Keratinocyte (primary cell): ENCODE measurements at regions not wholly inside any gene's neighbourhood (a gene's known extent, or its start where the extent isn't known, plus 50 kb on each side); places are given as distances from the start of the nearest gene placed in this dataset.

Experiments used
- DNase-seq: peaks from one replicate; pipeline ENCODE4 v3.0.0-alpha.2; 2011; ENCODE audit warnings: low read depth, missing footprints, low spot score
- FAIRE-seq: peaks from 2 replicates; lab custom pipeline; 2011; peaks lifted over from hg19 to GRCh38; lab: Jason Lieb, UNC
- H2AFZ ChIP-seq: 2 replicates; pipeline ENCODE4 v1.6.0; 2012; ENCODE audit warnings: low read length, control low read depth, inconsistent platforms; ENCODE audit not compliant: control insufficient read depth
- H3K27ac ChIP-seq: 2 replicates; pipeline ENCODE4 v1.5.1; 2011; ENCODE audit warnings: low read length; ENCODE audit not compliant: control insufficient read depth, insufficient read depth
- H3K27me3 ChIP-seq: 3 replicates; pipeline ENCODE4 v1.6.0; 2011; ENCODE audit warnings: low read length; ENCODE audit not compliant: control insufficient read depth, insufficient read depth; ENCODE audit errors: extremely low read depth
- H3K36me3 ChIP-seq, 2 experiments: 2 replicates in 1 of 2; 3 replicates in 1 of 2; pipeline ENCODE4 v1.5.1; 2011; ENCODE audit warnings: low read length in 2 of 2, mild to moderate bottlenecking in 1 of 2; ENCODE audit not compliant: control insufficient read depth in 2 of 2, insufficient read depth in 2 of 2; ENCODE audit errors: extremely low read depth in 1 of 2
- H3K4me1 ChIP-seq: 3 replicates; pipeline ENCODE4 v1.5.1; 2011; ENCODE audit warnings: low read length; ENCODE audit not compliant: control insufficient read depth, insufficient read depth; ENCODE audit errors: extremely low read depth
- H3K4me2 ChIP-seq: 3 replicates; pipeline ENCODE4 v1.6.0; 2011; ENCODE audit warnings: low read depth, low read length; ENCODE audit not compliant: control insufficient read depth, insufficient read depth; ENCODE audit errors: extremely low read depth
- H3K4me3 ChIP-seq, 3 experiments: fragments of 200-600 bp in 1 of 3; sonication (generic) in 1 of 3; 2 replicates in 2 of 3; 3 replicates in 1 of 3; pipeline ENCODE4 v1.5.1; 2011 to 2016; ENCODE audit warnings: low read length in 3 of 3, mild to moderate bottlenecking in 3 of 3, control low read depth in 2 of 3, inconsistent platforms in 1 of 3, low read depth in 1 of 3, mixed read lengths in 1 of 3, mixed run types in 1 of 3, moderate library complexity in 1 of 3; ENCODE audit not compliant: control insufficient read depth in 2 of 3, insufficient read depth in 2 of 3; ENCODE audit errors: extremely low read depth in 1 of 3
- H3K79me2 ChIP-seq: 2 replicates; pipeline ENCODE4 v1.6.0; 2012; ENCODE audit warnings: low read length; ENCODE audit not compliant: control insufficient read depth, insufficient read depth
- H3K9ac ChIP-seq: 3 replicates; pipeline ENCODE4 v1.6.0; 2011; ENCODE audit warnings: low read length; ENCODE audit not compliant: control insufficient read depth, insufficient read depth; ENCODE audit errors: extremely low read depth
- H3K9me1 ChIP-seq: 3 replicates; pipeline ENCODE4 v1.6.0; 2011; ENCODE audit warnings: low read length; ENCODE audit not compliant: control insufficient read depth, insufficient read depth; ENCODE audit errors: extremely low read depth
- H3K9me3 ChIP-seq: 2 replicates; pipeline ENCODE4 v1.5.1; 2012; ENCODE audit warnings: low read depth, low read length; ENCODE audit not compliant: control insufficient read depth
- H4K20me1 ChIP-seq: 3 replicates; pipeline ENCODE4 v1.6.0; 2011; ENCODE audit warnings: low read length; ENCODE audit not compliant: control insufficient read depth, insufficient read depth; ENCODE audit errors: extremely low read depth
- CTCF ChIP-seq, 3 experiments: IDR thresholded peaks in 1 of 3; conservative IDR thresholded peaks in 1 of 3; optimal IDR thresholded peaks in 1 of 3; 2 replicates in 2 of 3; 3 replicates in 1 of 3; pipeline versions ENCODE3 to v1.5.1; 2011; ENCODE audit warnings: low read length in 3 of 3, mild to moderate bottlenecking in 3 of 3, moderate library complexity in 2 of 3, control low read depth in 1 of 3, inconsistent platforms in 1 of 3; ENCODE audit not compliant: insufficient read depth in 2 of 3; ENCODE audit errors: extremely low read depth in 1 of 3
- EZH2 ChIP-seq: IDR thresholded peaks from one replicate; pipeline ENCODE4 v1.6.1; 2012; ENCODE audit warnings: inconsistent platforms, mild to moderate bottlenecking, low read length, moderate library complexity
- dilution Hi-C: fragments of 300-500 bp; cut with MboI; formaldehyde crosslinking; loops from one replicate; pipeline ENCODE4 v1.7.0; 2020; ENCODE audit warnings: low sequenced_read_pairs; ENCODE audit not compliant: extremely low pct_ligation_motif_present

GRCh38 chr12:125463386-125463785 is 398.2 kb downstream of the AACS start:
- Histone ChIP-seq H3K9me1 (no peaks in the 10 kb centered on the region), H4K20me1 (no peaks in the 10 kb centered on the region), H3K9ac (no peak overlapping the region), H3K27me3 (no peaks in the 10 kb centered on the region), H3K36me3 (no peaks in the 10 kb centered on the region), H3K9me3 (peaks cover 2% of the 10 kb centered on the region), H3K4me2 (no peak overlapping the region), H3K79me2 (no peaks in the 10 kb centered on the region), H3K4me3 (no peak overlapping the region), H2AFZ (no peak overlapping the region), H3K4me1 (no peaks in the 10 kb centered on the region), H3K27ac (no peak overlapping the region)
- FAIRE-seq: no peak
- TF ChIP-seq CTCF (optimal IDR thresholded peaks at IDR 0.05 in 1 of 3, IDR thresholded peaks at IDR 0.05 in 1 of 3, conservative IDR thresholded peaks at IDR 0.05 in 1 of 3; ENCODE audit: extremely low read depth in 1 of 3, insufficient read depth in 2 of 3, low read length in 3 of 3) (no peak), EZH2 (no peak)
- dilution Hi-C loops: no loop called here
- no peak for DNase-seq

DNA sequence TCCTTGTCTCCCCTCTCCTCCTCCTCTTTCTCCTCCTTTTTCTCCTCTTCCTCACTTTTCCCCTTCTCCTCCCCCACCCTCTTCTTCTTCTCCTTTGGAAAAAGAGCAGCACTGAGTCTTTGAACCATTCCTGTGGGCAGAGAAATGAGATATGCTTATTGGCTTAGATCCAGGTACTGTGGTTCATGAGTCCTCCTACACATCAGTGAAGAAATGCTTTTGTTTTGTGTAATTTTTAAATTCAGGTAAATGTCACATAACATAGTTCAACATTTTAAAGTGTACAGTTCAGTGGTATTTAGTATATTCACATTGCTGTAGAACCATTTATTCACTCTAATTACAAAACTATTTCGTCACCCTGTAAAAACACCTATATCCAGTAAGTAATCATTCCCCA is 402.1 kb downstream of the AACS start:
- DNase-seq (no peak), FAIRE-seq (no peak)
- TF ChIP-seq CTCF (optimal IDR thresholded peaks at IDR 0.05 in 1 of 3, IDR thresholded peaks at IDR 0.05 in 1 of 3, conservative IDR thresholded peaks at IDR 0.05 in 1 of 3; ENCODE audit: extremely low read depth in 1 of 3, insufficient read depth in 2 of 3, low read length in 3 of 3) (no peak), EZH2 (no peak)
- Histone ChIP-seq H3K27ac (no peak overlapping the region), H3K27me3 (no peaks in the 10 kb centered on the region), H3K9me1 (no peaks in the 10 kb centered on the region), H3K4me1 (no peaks in the 10 kb centered on the region), H2AFZ (no peak overlapping the region), H3K9me3 (peaks cover 2% of the 10 kb centered on the region), H3K36me3 (no peaks in the 10 kb centered on the region), H3K9ac (no peak overlapping the region), H3K4me3 (no peak overlapping the region), H3K79me2 (no peaks in the 10 kb centered on the region), H3K4me2 (no peak overlapping the region), H4K20me1 (no peaks in the 10 kb centered on the region)
- dilution Hi-C loops: no loop called here
